BLaER1 treated with 17β-estradiol and CSF1 and Interleukin-3, amounts not matched to agents 10 nM and 100 nM (cell line): ENCODE measurements at regions not wholly inside any gene's neighbourhood (a gene's known extent, or its start where the extent isn't known, plus 50 kb on each side); places are given as distances from the start of the nearest gene placed in this dataset.

Experiments used
- H3K27ac ChIP-seq, 11 experiments: shearing (Covaris generic); formaldehyde crosslinking; 2 replicates each; pipeline ENCODE4 v1.8.1; 2022
- H3K27me3 ChIP-seq, 11 experiments: shearing (Covaris generic); formaldehyde crosslinking; 2 replicates each; pipeline ENCODE4 v1.8.1; 2022
- H3K36me3 ChIP-seq, 11 experiments: shearing (Covaris generic); formaldehyde crosslinking; 2 replicates each; pipeline ENCODE4 v1.8.1; 2022
- H3K4me1 ChIP-seq, 10 experiments: shearing (Covaris generic); formaldehyde crosslinking; 2 replicates each; pipeline ENCODE4 v1.8.1; 2022
- H3K4me2 ChIP-seq, 11 experiments: shearing (Covaris generic); formaldehyde crosslinking; 2 replicates each; pipeline ENCODE4 v1.8.1; 2022
- H3K4me3 ChIP-seq, 10 experiments: shearing (Covaris generic); formaldehyde crosslinking; 2 replicates each; pipeline ENCODE4 v1.8.1; 2022
- H3K9ac ChIP-seq, 11 experiments: shearing (Covaris generic); formaldehyde crosslinking; 2 replicates each; pipeline ENCODE4 v1.8.1; 2022
- H3K9me3 ChIP-seq, 11 experiments: shearing (Covaris generic); formaldehyde crosslinking; replicated peaks in 1 of 11; 2 replicates each; pipeline ENCODE4 v1.8.1; 2022
- H4K20me1 ChIP-seq, 11 experiments: shearing (Covaris generic); formaldehyde crosslinking; 2 replicates each; pipeline ENCODE4 v1.8.1; 2022
- Cebpa-rat ChIP-seq, 11 experiments: shearing (Covaris generic); IDR thresholded peaks; 2 replicates each; pipeline ENCODE4 v1.8.1; 2022

- no peak for TF ChIP-seq Cebpa-rat (IDR thresholded peaks at IDR 0.05)
- no peak overlapping the region for H3K9ac ChIP-seq
Measured at GRCh38 chr1:221442056-221442455, 299.8 kb downstream of the DUSP10 start.

DNA sequence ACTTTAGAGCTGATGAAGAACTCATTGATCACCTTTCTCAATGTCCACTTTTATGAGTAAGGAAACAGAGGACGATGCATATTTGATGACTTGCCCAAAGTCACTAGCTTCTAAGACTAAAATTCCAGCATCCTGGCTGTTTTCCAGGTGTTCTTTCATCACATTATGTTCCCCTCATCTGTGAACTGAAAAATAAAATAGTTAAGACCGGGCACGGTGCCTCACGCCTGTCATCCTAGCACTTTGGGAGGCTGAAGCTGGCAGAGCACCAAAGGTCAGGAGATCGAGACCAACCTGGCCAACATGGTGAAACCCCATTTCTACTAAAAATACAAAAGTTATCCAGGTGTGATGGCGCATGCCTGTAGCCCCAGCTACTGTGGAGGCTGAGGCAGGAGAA, 297.5 kb downstream of the DUSP10 start:
- H3K27me3 ChIP-seq, result no peaks in the 10 kb centered on the region
- TF ChIP-seq Cebpa-rat (IDR thresholded peaks at IDR 0.05), result no peak
- H3K36me3 ChIP-seq, result no peaks in the 10 kb centered on the region
- H3K4me2 ChIP-seq, result no peak overlapping the region
- no peak overlapping the region for H3K9ac ChIP-seq
- no peak overlapping the region for H3K4me3 ChIP-seq
- H3K27ac ChIP-seq, result no peak overlapping the region
- H3K9me3 ChIP-seq, result no peaks in the 10 kb centered on the region
- H4K20me1 ChIP-seq, result no peaks in the 10 kb centered on the region
- H3K4me1 ChIP-seq, result peaks cover 0 to 20% (median 14%) of the 10 kb centered on the region in 10 experiments; a peak in 17 of 20 replicates

More at GRCh38 chr1:221442056-221442455, 299.8 kb downstream of the DUSP10 start:
- Histone ChIP-seq H3K27me3 (no peaks in the 10 kb centered on the region), H3K4me2 (no peak overlapping the region), H3K27ac (no peak overlapping the region), H3K4me3 (no peak overlapping the region), H3K36me3 (no peaks in the 10 kb centered on the region), H3K4me1 (peaks cover 0 to 31% (median 18%) of the 10 kb centered on the region in 10 experiments; a peak in 17 of 20 replicates), H4K20me1 (no peaks in the 10 kb centered on the region), H3K9me3 (no peaks in the 10 kb centered on the region)

GRCh38 chr1:221448585-221449175, 293.2 kb downstream of the DUSP10 start:
- Histone ChIP-seq H4K20me1 (no peaks in the 10 kb centered on the region), H3K9ac (no peak overlapping the region)

DNA sequence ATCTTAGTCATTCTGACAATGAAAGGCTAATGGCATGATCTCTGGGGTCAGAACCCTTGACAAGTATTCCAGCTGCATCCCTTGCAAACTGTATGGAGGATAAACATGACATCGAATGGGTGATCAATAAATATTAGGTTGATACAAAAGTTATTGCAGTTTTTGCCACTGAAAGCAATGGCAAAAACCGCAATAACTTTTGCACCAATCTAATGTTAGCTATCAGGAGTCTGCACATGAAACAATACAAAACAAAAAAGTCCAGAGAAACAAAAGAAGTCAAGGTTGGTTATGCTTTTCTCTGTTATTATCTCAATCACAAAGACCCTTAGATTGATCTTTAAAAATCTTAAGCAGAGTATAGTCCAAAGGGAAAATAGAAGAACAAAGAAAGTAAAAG, 292.7 kb downstream of the DUSP10 start:
- Histone ChIP-seq H3K36me3 (no peaks in the 10 kb centered on the region), H3K27me3 (no peaks in the 10 kb centered on the region), H4K20me1 (no peaks in the 10 kb centered on the region), H3K9ac (no peak overlapping the region), H3K4me2 (no peak overlapping the region), H3K4me3 (no peak overlapping the region), H3K27ac (no peak overlapping the region), H3K4me1 (no peaks in the 10 kb centered on the region), H3K9me3 (no peaks in the 10 kb centered on the region)
- no peak for TF ChIP-seq Cebpa-rat (IDR thresholded peaks at IDR 0.05)

More at GRCh38 chr1:221448585-221449175, 293.2 kb downstream of the DUSP10 start:
- no peak overlapping the region for H3K27ac ChIP-seq
- no peak overlapping the region for H3K4me3 ChIP-seq
- H3K9me3 ChIP-seq, result no peaks in the 10 kb centered on the region
- H3K4me2 ChIP-seq, result no peak overlapping the region
- no peaks in the 10 kb centered on the region for H3K4me1 ChIP-seq
- H3K36me3 ChIP-seq, result no peaks in the 10 kb centered on the region
- TF ChIP-seq Cebpa-rat (IDR thresholded peaks at IDR 0.05), result no peak
- H3K27me3 ChIP-seq, result no peaks in the 10 kb centered on the region

DNA sequence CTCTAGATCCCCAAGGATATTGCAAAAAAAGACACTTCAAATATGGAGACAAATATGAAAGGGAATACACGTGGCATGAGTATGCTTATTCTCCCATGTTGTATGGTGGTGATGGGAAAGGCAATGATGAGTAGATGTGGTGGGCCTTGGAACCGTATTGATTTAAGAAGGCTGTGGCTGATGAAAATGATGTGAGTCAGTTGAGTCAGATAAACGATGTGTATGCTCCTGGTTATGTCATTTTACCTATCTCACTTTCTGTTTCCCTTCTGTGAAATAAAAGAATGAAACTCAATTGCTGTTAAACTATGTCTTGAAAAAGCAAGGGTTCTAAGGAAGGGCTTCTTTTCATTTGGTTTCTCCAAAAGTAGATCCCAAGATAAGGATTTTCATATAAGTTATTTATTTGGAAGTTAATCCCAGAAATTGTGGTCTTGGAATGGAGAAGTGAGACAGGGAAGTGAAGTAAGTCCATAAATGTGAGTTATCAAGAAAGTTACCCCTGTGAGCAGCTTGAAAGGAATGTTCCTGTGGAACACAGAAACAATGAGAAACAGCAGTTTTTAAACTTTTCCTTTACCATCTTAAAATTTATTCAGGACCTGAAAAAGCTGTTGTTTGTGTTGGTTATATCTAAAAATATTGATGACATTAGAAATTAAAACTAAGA, 292.0 kb downstream of the DUSP10 start:
- Histone ChIP-seq H3K4me1 (no peaks in the 10 kb centered on the region), H3K27ac (no peak overlapping the region), H3K4me3 (no peak overlapping the region), H3K36me3 (no peaks in the 10 kb centered on the region), H3K27me3 (no peaks in the 10 kb centered on the region), H4K20me1 (no peaks in the 10 kb centered on the region), H3K9ac (no peak overlapping the region), H3K4me2 (no peak overlapping the region), H3K9me3 (no peaks in the 10 kb centered on the region)
- no peak for TF ChIP-seq Cebpa-rat (IDR thresholded peaks at IDR 0.05)

DNA sequence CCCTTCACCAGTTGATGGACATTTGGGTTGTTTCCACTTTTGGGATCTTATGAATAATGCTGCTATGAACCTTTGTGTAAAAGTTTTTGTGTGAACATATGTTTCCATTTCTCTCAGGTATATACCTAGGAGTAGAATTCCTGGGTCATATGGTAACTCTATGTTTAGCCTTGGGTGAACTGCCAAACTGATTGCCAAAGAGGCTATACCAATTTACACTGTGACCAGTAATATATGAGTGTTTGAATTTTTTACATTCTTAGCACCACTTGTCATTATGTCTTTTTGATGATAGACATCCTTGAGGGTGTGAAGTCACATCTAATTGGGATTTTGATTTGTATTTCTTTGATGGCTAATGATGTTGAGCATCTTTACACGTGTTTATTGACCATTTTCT, 290.1 kb downstream of the DUSP10 start:
- no peak for TF ChIP-seq Cebpa-rat (IDR thresholded peaks at IDR 0.05)
- Histone ChIP-seq H3K9me3 (no peaks in the 10 kb centered on the region), H3K27ac (no peak overlapping the region), H3K9ac (no peak overlapping the region), H3K4me2 (no peak overlapping the region), H3K27me3 (no peaks in the 10 kb centered on the region), H3K4me3 (no peak overlapping the region), H3K36me3 (no peaks in the 10 kb centered on the region), H4K20me1 (no peaks in the 10 kb centered on the region), H3K4me1 (no peaks in the 10 kb centered on the region)

DNA sequence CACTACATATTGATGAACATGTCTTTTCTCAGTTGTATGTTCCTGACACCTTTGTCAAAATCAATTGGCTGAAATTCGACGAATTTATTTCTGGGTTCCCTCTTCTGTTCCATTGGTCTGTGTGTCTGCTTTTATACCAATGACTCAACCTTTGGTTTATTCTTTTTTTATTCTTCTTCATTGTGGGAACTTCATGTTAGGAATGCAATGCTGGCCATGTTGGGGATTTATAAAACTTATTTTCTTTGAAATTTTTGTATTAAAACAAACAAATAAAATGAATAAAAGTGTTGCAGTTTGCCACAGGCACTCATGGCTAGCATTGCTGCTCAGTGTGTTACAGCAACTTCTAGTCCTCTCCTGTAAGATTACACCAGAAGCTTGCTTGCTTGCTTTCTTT, 287.8 kb downstream of the DUSP10 start:
- H3K9ac ChIP-seq, result no peak overlapping the region
- no peaks in the 10 kb centered on the region for H3K9me3 ChIP-seq
- H3K27me3 ChIP-seq, result no peaks in the 10 kb centered on the region
- H3K36me3 ChIP-seq, result no peaks in the 10 kb centered on the region
- no peaks in the 10 kb centered on the region for H3K4me1 ChIP-seq
- no peak overlapping the region for H3K4me3 ChIP-seq
- H3K4me2 ChIP-seq, result no peak overlapping the region
- no peaks in the 10 kb centered on the region for H4K20me1 ChIP-seq
- TF ChIP-seq Cebpa-rat (IDR thresholded peaks at IDR 0.05), result no peak
- H3K27ac ChIP-seq, result no peak overlapping the region

GRCh38 chr1:221456918-221457317, 285.0 kb downstream of the DUSP10 start:
- no peak overlapping the region for H3K4me2 ChIP-seq
- no peaks in the 10 kb centered on the region for H3K9me3 ChIP-seq
- H3K27me3 ChIP-seq, result no peaks in the 10 kb centered on the region
- H3K4me3 ChIP-seq, result no peak overlapping the region
- no peaks in the 10 kb centered on the region for H3K4me1 ChIP-seq
- H4K20me1 ChIP-seq, result no peaks in the 10 kb centered on the region
- H3K27ac ChIP-seq, result no peak overlapping the region
- H3K36me3 ChIP-seq, result no peaks in the 10 kb centered on the region
- no peak for TF ChIP-seq Cebpa-rat (IDR thresholded peaks at IDR 0.05)
- H3K9ac ChIP-seq, result no peak overlapping the region

DNA sequence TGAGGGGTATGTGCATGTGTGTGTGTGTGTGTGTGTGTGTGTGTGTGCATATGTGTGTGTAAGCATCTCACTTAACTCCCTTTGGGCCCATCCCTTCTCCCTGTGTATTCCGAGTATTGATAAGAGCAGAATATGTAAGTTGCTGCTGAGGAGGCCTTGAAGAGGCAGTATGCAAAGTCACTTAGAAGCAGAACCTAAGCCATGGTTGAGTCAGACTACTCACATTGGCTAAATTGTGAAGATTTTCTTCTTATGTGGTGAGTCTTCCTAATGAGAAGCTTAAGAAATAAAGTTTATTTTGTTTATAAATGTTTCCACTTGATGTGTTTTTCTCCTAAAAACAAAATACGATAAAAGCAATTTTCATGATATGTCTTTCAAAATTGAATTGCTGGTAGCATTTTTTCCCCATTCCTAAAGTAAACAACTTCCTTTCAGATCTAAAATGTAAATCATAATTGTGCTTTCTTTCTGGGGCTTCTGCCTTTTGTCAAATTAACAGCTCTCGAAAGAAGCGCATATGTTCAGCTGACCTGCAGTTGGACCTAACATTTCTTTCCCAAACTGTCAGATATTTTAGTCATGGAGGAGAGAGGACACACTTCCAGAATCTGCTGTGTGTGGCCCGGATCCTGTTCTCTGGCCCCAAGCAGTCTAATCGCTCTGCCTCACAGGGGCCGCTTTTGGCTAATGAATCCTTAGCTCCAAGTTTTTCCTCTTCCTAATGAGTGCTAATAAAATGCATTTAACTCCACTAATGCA, 284.0 kb downstream of the DUSP10 start:
- Histone ChIP-seq H3K4me1 (no peaks in the 10 kb centered on the region), H3K36me3 (no peaks in the 10 kb centered on the region), H3K27me3 (no peaks in the 10 kb centered on the region), H4K20me1 (no peaks in the 10 kb centered on the region), H3K9me3 (no peaks in the 10 kb centered on the region), H3K4me3 (no peak overlapping the region), H3K27ac (no peak overlapping the region), H3K9ac (no peak overlapping the region), H3K4me2 (no peak overlapping the region)
- no peak for TF ChIP-seq Cebpa-rat (IDR thresholded peaks at IDR 0.05)
